ENCODE measurements at regions not wholly inside any gene's neighbourhood (a gene's known extent, or its start where the extent isn't known, plus 50 kb on each side); places are given as distances from the start of the nearest gene placed in this dataset.
A peak's percentile ranks its signal among the peaks of the same experiment; 100 is the strongest.
"Not testable (repeated sequence)": the region's sequence is repeated elsewhere in the genome, so short reads cannot be mapped to it uniquely, and the experiment has no call there.

- no peak for DNase-seq (ENCODE audit: low spot score)
Measured at GRCh38 chr16:85240982-85241924, 129.0 kb upstream of the CIBAR2 start.

- DNase-seq (ENCODE audit: low spot score) = no peak
Measured at GRCh38 chr16:85242140-85242539, 129.9 kb upstream of the CIBAR2 start.

GRCh38 chr16:85243308-85243707, 131.0 kb upstream of the CIBAR2 start:
- no peak for DNase-seq (ENCODE audit: low spot score)

GRCh38 chr16:85244452-85244851, 132.2 kb upstream of the CIBAR2 start:
- DNase-seq (ENCODE audit: low spot score) = not testable (repeated sequence)

- peak; percentile 42 for DNase-seq (ENCODE audit: low spot score)
Measured at GRCh38 chr16:85245307-85246172, 133.3 kb upstream of the CIBAR2 start.

- DNase-seq (ENCODE audit: low spot score) = no peak
Measured at GRCh38 chr16:85246473-85246872, 134.2 kb upstream of the CIBAR2 start.

- no peak for DNase-seq (ENCODE audit: low spot score)
Measured at GRCh38 chr16:85246973-85247372, 134.7 kb upstream of the CIBAR2 start.

GRCh38 chr16:85248342-85248741, 136.1 kb upstream of the CIBAR2 start:
- DNase-seq (ENCODE audit: low spot score) = no peak

GRCh38 chr16:85248857-85249256, 136.6 kb upstream of the CIBAR2 start:
- no peak for DNase-seq (ENCODE audit: low spot score)

GRCh38 chr16:85249418-85250146, 137.3 kb upstream of the CIBAR2 start:
- no peak for DNase-seq (ENCODE audit: low spot score)

GRCh38 chr16:85250147-85250463, 137.8 kb upstream of the CIBAR2 start:
- no peak for DNase-seq (ENCODE audit: low spot score)

GRCh38 chr16:85250609-85251223, 138.4 kb upstream of the CIBAR2 start:
- no peak for DNase-seq (ENCODE audit: low spot score)

- no peak for DNase-seq (ENCODE audit: low spot score)
Measured at GRCh38 chr16:85251225-85251760, 139.0 kb upstream of the CIBAR2 start.

- no peak for DNase-seq (ENCODE audit: low spot score)
Measured at GRCh38 chr16:85252014-85252413, 139.7 kb upstream of the CIBAR2 start.

GRCh38 chr16:85252461-85252860, 140.2 kb upstream of the CIBAR2 start:
- DNase-seq (ENCODE audit: low spot score) = no peak

- peak; percentile 46 for DNase-seq (ENCODE audit: low spot score)
Measured at GRCh38 chr16:85253084-85253941, 141.0 kb upstream of the CIBAR2 start.

GRCh38 chr16:85254051-85254450, 141.8 kb upstream of the CIBAR2 start:
- DNase-seq (ENCODE audit: low spot score) = no peak

GRCh38 chr16:85254921-85255320, 142.6 kb upstream of the CIBAR2 start:
- no peak for DNase-seq (ENCODE audit: low spot score)

GRCh38 chr16:85255777-85256176, 143.5 kb upstream of the CIBAR2 start:
- no peak for DNase-seq (ENCODE audit: low spot score)

- DNase-seq (ENCODE audit: low spot score) = no peak
Measured at GRCh38 chr16:85256190-85256739, 144.0 kb upstream of the CIBAR2 start.

Measured in CD4-positive, alpha-beta T cell treated with Interleukin-2 at 100 ng/mL for 4 hours (primary cell).